Esophagus muscularis mucosa (tissue), 3 donors: ENCODE measurements at regions not wholly inside any gene's neighbourhood (a gene's known extent, or its start where the extent isn't known, plus 50 kb on each side); places are given as distances from the start of the nearest gene placed in this dataset.

Experiments
- CTCF ChIP-seq, 3 experiments: fragments of 200-600 bp in 2 of 3; fragments of 450-650 bp in 1 of 3; sonication (generic) in 2 of 3; IDR thresholded peaks; one replicate each; pipeline ENCODE4 v1.5.1; 2017 to 2019; ENCODE audit warnings: antibody characterized with exemption in 3 of 3, mild to moderate bottlenecking in 2 of 3, moderate library complexity in 1 of 3
- POLR2A ChIP-seq: fragments of 450-650 bp; IDR thresholded peaks from one replicate; pipeline ENCODE4 v1.6.1; 2017; ENCODE audit warnings: antibody characterized with exemption, moderate library complexity, mild to moderate bottlenecking, low read depth
- POLR2AphosphoS5 ChIP-seq, 2 donors: sonication (generic); formaldehyde crosslinking; IDR thresholded peaks; one replicate each; pipeline ENCODE4 v1.6.1; 2017; ENCODE audit warnings: antibody characterized with exemption in 2 of 2

- TF ChIP-seq CTCF (IDR thresholded peaks at IDR 0.05) (no peak), POLR2AphosphoS5 (IDR thresholded peaks at IDR 0.05) (no peak), POLR2A (no peak)
These were observed 450.0 kb downstream of the SPRY1 start for GRCh38 chr4:123846561-123846960.
